ENCODE measurements at regions not wholly inside any gene's neighbourhood (a gene's known extent, or its start where the extent isn't known, plus 50 kb on each side); places are given as distances from the start of the nearest gene placed in this dataset.
A peak's percentile ranks its signal among the peaks of the same experiment; 100 is the strongest.

- no peak for DNase-seq
Observed at GRCh38 chr11:109291553-109291952, 130.4 kb upstream of the C11orf87 start.

GRCh38 chr11:109298865-109299264 lies 123.1 kb upstream of the C11orf87 start:
- no peak for DNase-seq

GRCh38 chr11:109300211-109300610 lies 121.8 kb upstream of the C11orf87 start:
- DNase-seq, result no peak

GRCh38 chr11:109302591-109303334 lies 119.2 kb upstream of the C11orf87 start:
- DNase-seq, result no peak

- DNase-seq, result no peak
Observed at GRCh38 chr11:109303342-109303741, 118.6 kb upstream of the C11orf87 start.

GRCh38 chr11:109304159-109304558 lies 117.8 kb upstream of the C11orf87 start:
- no peak for DNase-seq

- DNase-seq, result no peak
Observed at GRCh38 chr11:109305009-109305408, 117.0 kb upstream of the C11orf87 start.

GRCh38 chr11:109306322-109306721 lies 115.7 kb upstream of the C11orf87 start:
- DNase-seq, result no peak

- DNase-seq, result no peak
Observed at GRCh38 chr11:109307366-109307765, 114.6 kb upstream of the C11orf87 start.

- DNase-seq, result peak; percentile 19
Observed at GRCh38 chr11:109308551-109308950, 113.4 kb upstream of the C11orf87 start.

GRCh38 chr11:109309153-109309552 lies 112.8 kb upstream of the C11orf87 start:
- DNase-seq, result peak; percentile 92

- DNase-seq, result no peak
Observed at GRCh38 chr11:109317726-109318125, 104.3 kb upstream of the C11orf87 start.

- no peak for DNase-seq
Observed at GRCh38 chr11:109320595-109320994, 101.4 kb upstream of the C11orf87 start.

GRCh38 chr11:109326781-109327180 lies 95.2 kb upstream of the C11orf87 start:
- DNase-seq, result no peak

- no peak for DNase-seq
Observed at GRCh38 chr11:109329716-109330115, 92.3 kb upstream of the C11orf87 start.

- DNase-seq, result no peak
Observed at GRCh38 chr11:109338131-109338530, 83.9 kb upstream of the C11orf87 start.

- DNase-seq, result no peak
Observed at GRCh38 chr11:109342261-109342660, 79.7 kb upstream of the C11orf87 start.

- no peak for DNase-seq
Observed at GRCh38 chr11:109343242-109343641, 78.7 kb upstream of the C11orf87 start.

GRCh38 chr11:109347304-109347703 lies 74.7 kb upstream of the C11orf87 start:
- DNase-seq, result no peak

- no peak for DNase-seq
Observed at GRCh38 chr11:109349276-109350080, 72.5 kb upstream of the C11orf87 start.

- DNase-seq, result no peak
Observed at GRCh38 chr11:109350091-109350490, 71.9 kb upstream of the C11orf87 start.

GRCh38 chr11:109362059-109362458 lies 59.9 kb upstream of the C11orf87 start:
- DNase-seq, result no peak

GRCh38 chr11:109363682-109364081 lies 58.3 kb upstream of the C11orf87 start:
- DNase-seq, result no peak

GRCh38 chr11:109364851-109365250 lies 57.1 kb upstream of the C11orf87 start:
- DNase-seq, result no peak

Measured in DMS79 (cell line).